Activated CD8-positive, alpha-beta memory T cell treated with anti-CD3 and anti-CD28 coated beads, Interleukin-2, amount 10 ng/mL, durations not matched to agents 7 days and 5 days (primary cell): ENCODE measurements at regions not wholly inside any gene's neighbourhood (a gene's known extent, or its start where the extent isn't known, plus 50 kb on each side); places are given as distances from the start of the nearest gene placed in this dataset.

ENCODE experiments used
- ATAC-seq: fragments of 150-1000 bp; cut with Tn5 transposase; one replicate; pipeline ENCODE4 v1.10.0; 2021; ENCODE audit warnings: moderate library complexity
- CTCF ChIA-PET: fragments of 350-600 bp; sonication (Branson Sonifier 250); formaldehyde crosslinking; loops from one replicate; lab custom pipeline; 2021; ENCODE audit warnings: antibody characterized with exemption; lab: Charles Lee
- DNase-seq: peaks from one replicate; pipeline ENCODE4 v3.0.0-alpha.2; 2020
- H3K27ac Mint-ChIP-seq: one replicate; pipeline ENCODE4 v1.8.0; 2021; ENCODE audit warnings: mild to moderate bottlenecking, mixed read lengths
- H3K27me3 Mint-ChIP-seq: one replicate; pipeline ENCODE4 v1.8.0; 2021; ENCODE audit warnings: mixed read lengths
- H3K36me3 Mint-ChIP-seq: one replicate; pipeline ENCODE4 v1.8.0; 2021; ENCODE audit warnings: mild to moderate bottlenecking, mixed read lengths
- H3K4me1 Mint-ChIP-seq: one replicate; pipeline ENCODE4 v1.8.0; 2021; ENCODE audit warnings: mixed read lengths
- H3K4me3 Mint-ChIP-seq: one replicate; pipeline ENCODE4 v1.8.0; 2021; ENCODE audit warnings: mild to moderate bottlenecking, moderate library complexity, mixed read lengths
- H3K9me3 Mint-ChIP-seq: one replicate; pipeline ENCODE4 v1.8.0; 2022; ENCODE audit warnings: low read depth, mixed read lengths

DNA sequence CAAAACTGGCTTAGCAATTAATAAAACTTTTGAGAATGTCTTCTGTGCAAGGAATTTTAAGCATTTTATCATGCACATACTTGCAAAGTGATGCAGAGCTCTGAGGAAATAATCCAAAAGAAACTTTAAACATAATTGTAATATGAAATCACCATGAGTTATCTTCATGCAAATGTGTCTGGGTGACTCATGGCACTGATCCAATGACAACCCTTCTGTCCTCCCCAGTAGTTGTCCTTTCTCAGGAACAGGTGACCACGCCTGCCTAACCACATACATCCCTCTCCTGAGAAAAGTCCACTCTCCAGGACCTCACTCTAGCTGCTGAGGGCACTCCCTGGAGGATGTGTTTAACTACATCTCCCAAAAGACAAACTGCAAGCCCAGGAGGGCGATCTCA lies 530.6 kb upstream of the IL12A start:
- Mint-ChIP-seq H3K27ac (no peak overlapping the region), H3K4me1 (no peaks in the 10 kb centered on the region), H3K27me3 (no peaks in the 10 kb centered on the region), H3K9me3 (no peaks in the 10 kb centered on the region), H3K36me3 (no peaks in the 10 kb centered on the region), H3K4me3 (no peak overlapping the region)
- no peak for ATAC-seq
- CTCF ChIA-PET: no interaction called here
- no peak for DNase-seq

- no peaks in the 10 kb centered on the region for H3K9me3 Mint-ChIP-seq
- no peak overlapping the region for H3K27ac Mint-ChIP-seq
- H3K36me3 Mint-ChIP-seq: no peaks in the 10 kb centered on the region
- CTCF ChIA-PET: no interaction called here
- ATAC-seq (no peak), DNase-seq (no peak)
- H3K4me3 Mint-ChIP-seq: no peak overlapping the region
- H3K4me1 Mint-ChIP-seq: no peaks in the 10 kb centered on the region
- H3K27me3 Mint-ChIP-seq: no peaks in the 10 kb centered on the region
Measured at GRCh38 chr3:159458982-159459381, 529.7 kb upstream of the IL12A start.

- ATAC-seq: no peak
- Mint-ChIP-seq H3K4me3 (no peak overlapping the region), H3K36me3 (no peaks in the 10 kb centered on the region)
Measured at GRCh38 chr3:159472611-159473010, 516.0 kb upstream of the IL12A start.

DNA sequence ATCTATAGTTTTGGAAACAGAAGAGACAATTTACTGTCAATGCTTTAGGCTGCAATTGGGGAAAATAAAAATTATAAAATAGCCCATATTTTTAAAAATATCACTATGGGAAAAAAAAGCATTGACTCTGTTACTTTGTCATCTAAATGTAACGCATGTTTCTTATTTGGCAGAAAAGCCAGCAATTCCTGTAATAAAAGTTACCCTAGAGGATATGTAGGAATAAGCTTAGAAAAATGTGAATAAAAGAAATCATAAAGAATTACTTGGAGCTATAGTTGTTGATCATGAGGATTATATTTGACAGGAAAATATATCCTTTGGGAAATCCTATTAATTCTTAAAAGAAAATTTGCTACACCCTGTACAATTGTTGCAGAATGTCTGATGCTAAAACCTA lies 515.4 kb upstream of the IL12A start:
- no peaks in the 10 kb centered on the region for H3K4me1 Mint-ChIP-seq
- ATAC-seq (no peak), DNase-seq (no peak)
- CTCF ChIA-PET: no interaction called here
- no peaks in the 10 kb centered on the region for H3K27me3 Mint-ChIP-seq
- H3K36me3 Mint-ChIP-seq: no peaks in the 10 kb centered on the region
- H3K27ac Mint-ChIP-seq: no peak overlapping the region
- H3K9me3 Mint-ChIP-seq: peaks cover 4% of the 10 kb centered on the region
- H3K4me3 Mint-ChIP-seq: no peak overlapping the region

More at GRCh38 chr3:159472611-159473010, 516.0 kb upstream of the IL12A start:
- Mint-ChIP-seq H3K27ac (no peak overlapping the region), H3K27me3 (no peaks in the 10 kb centered on the region), H3K4me1 (no peaks in the 10 kb centered on the region), H3K9me3 (peaks cover 4% of the 10 kb centered on the region)
- no peak for DNase-seq
- CTCF ChIA-PET: no interaction called here

DNA sequence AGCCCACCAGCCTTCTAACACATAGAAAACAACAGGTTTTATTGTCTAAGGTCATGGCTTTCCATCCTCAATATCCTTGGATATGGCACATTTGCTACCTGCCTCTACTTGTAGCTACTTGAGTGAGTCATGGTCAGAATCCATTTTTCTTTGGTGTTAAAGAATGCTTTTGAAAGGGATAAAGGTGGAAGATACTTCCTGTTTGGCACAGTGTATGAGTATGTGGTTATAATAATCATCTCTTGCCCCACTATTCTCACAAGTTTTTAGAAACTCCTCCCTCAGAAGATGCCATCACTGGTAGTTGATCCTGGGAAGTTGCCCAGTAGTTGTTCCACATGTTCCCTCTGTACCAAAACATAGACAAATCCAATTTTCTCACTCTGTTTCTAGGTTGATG lies 508.6 kb upstream of the IL12A start:
- Mint-ChIP-seq H3K4me3 (no peak overlapping the region), H3K27me3 (no peaks in the 10 kb centered on the region), H3K27ac (no peak overlapping the region), H3K4me1 (no peaks in the 10 kb centered on the region), H3K9me3 (no peaks in the 10 kb centered on the region), H3K36me3 (no peaks in the 10 kb centered on the region)
- no peak for ATAC-seq
- CTCF ChIA-PET: no interaction called here
- DNase-seq: no peak

GRCh38 chr3:159482241-159482993 lies 506.2 kb upstream of the IL12A start:
- Mint-ChIP-seq H3K9me3 (no peaks in the 10 kb centered on the region), H3K27me3 (no peaks in the 10 kb centered on the region), H3K4me3 (no peak overlapping the region), H3K4me1 (no peaks in the 10 kb centered on the region), H3K27ac (no peak overlapping the region), H3K36me3 (no peaks in the 10 kb centered on the region)
- CTCF ChIA-PET: no interaction called here
- no peak for DNase-seq
- ATAC-seq: no peak

GRCh38 chr3:159482994-159483367 lies 505.7 kb upstream of the IL12A start:
- Mint-ChIP-seq H3K4me1 (no peaks in the 10 kb centered on the region), H3K36me3 (no peaks in the 10 kb centered on the region), H3K4me3 (no peak overlapping the region), H3K9me3 (no peaks in the 10 kb centered on the region), H3K27me3 (no peaks in the 10 kb centered on the region), H3K27ac (no peak overlapping the region)
- DNase-seq (no peak), ATAC-seq (no peak)
- CTCF ChIA-PET: no interaction called here

GRCh38 chr3:159486580-159486979 lies 502.1 kb upstream of the IL12A start:
- Mint-ChIP-seq H3K4me3 (no peak overlapping the region), H3K36me3 (no peaks in the 10 kb centered on the region), H3K27ac (no peak overlapping the region), H3K4me1 (no peaks in the 10 kb centered on the region), H3K27me3 (no peaks in the 10 kb centered on the region), H3K9me3 (peaks cover 6% of the 10 kb centered on the region)
- DNase-seq: no peak
- CTCF ChIA-PET: no interaction called here
- no peak for ATAC-seq

- H3K4me1 Mint-ChIP-seq: no peaks in the 10 kb centered on the region
- no peak overlapping the region for H3K4me3 Mint-ChIP-seq
- no peaks in the 10 kb centered on the region for H3K27me3 Mint-ChIP-seq
- H3K9me3 Mint-ChIP-seq: peaks cover 6% of the 10 kb centered on the region
- no peaks in the 10 kb centered on the region for H3K36me3 Mint-ChIP-seq
- ATAC-seq (no peak), DNase-seq (no peak)
- H3K27ac Mint-ChIP-seq: no peak overlapping the region
- CTCF ChIA-PET: no interaction called here
Measured at GRCh38 chr3:159487304-159487703, 501.3 kb upstream of the IL12A start.

DNA sequence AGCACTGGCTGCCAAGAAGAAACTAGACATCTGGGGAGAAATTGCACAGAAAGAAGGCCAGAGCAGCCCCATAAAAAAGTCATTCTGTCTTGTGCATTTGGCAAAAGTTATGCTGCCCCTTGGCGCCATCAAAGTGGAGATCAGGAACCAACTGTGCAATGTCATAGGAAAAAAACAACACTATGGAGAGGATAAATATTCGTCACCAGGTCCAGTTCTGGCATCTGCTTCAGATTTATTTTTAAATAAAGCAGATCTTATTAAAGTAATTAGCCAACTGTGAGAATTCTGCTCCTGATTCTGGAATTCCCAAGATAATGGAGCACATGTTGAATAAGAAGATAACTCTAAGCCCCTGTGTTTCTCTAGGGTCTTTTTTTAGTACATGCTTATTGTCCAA lies 500.0 kb upstream of the IL12A start:
- Mint-ChIP-seq H3K27ac (no peak overlapping the region), H3K9me3 (peaks cover 6% of the 10 kb centered on the region), H3K4me1 (no peaks in the 10 kb centered on the region), H3K36me3 (no peaks in the 10 kb centered on the region), H3K4me3 (no peak overlapping the region), H3K27me3 (no peaks in the 10 kb centered on the region)
- CTCF ChIA-PET: no interaction called here
- DNase-seq: no peak
- ATAC-seq: no peak

- DNase-seq (no peak), ATAC-seq (no peak)
- no peaks in the 10 kb centered on the region for H3K36me3 Mint-ChIP-seq
- no peak overlapping the region for H3K4me3 Mint-ChIP-seq
- H3K27ac Mint-ChIP-seq: no peak overlapping the region
- CTCF ChIA-PET: no interaction called here
- no peaks in the 10 kb centered on the region for H3K4me1 Mint-ChIP-seq
- no peaks in the 10 kb centered on the region for H3K27me3 Mint-ChIP-seq
- no peaks in the 10 kb centered on the region for H3K9me3 Mint-ChIP-seq
Measured at GRCh38 chr3:159497361-159497760, 491.3 kb upstream of the IL12A start.

GRCh38 chr3:159499031-159499793 lies 489.4 kb upstream of the IL12A start:
- no peaks in the 10 kb centered on the region for H3K27me3 Mint-ChIP-seq
- H3K4me3 Mint-ChIP-seq: no peak overlapping the region
- CTCF ChIA-PET: no interaction called here
- H3K36me3 Mint-ChIP-seq: no peaks in the 10 kb centered on the region
- no peaks in the 10 kb centered on the region for H3K9me3 Mint-ChIP-seq
- no peak for DNase-seq
- H3K27ac Mint-ChIP-seq: no peak overlapping the region
- H3K4me1 Mint-ChIP-seq: no peaks in the 10 kb centered on the region
- ATAC-seq: no peak

DNA sequence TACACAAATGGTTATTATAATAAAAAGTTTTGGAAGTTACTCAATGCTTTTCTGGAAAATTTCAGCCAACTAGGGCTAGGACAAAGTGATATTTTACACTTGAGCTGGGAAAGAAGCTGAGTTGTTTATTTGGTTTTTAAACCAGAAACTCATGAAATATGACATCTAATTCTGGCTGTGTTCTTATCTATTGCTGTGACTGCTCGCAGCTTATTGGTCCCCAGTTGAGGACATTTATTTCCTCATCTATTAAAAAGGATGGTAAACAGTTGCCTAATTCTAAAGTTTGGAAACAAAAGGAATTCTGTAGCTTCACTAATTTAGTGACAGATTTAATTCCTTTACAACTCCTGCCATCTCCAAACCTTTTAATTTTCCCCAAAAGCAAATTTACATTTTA lies 487.6 kb upstream of the IL12A start:
- DNase-seq: no peak
- CTCF ChIA-PET: no interaction called here
- peaks cover 3% of the 10 kb centered on the region for H3K9me3 Mint-ChIP-seq
- no peak for ATAC-seq
- no peaks in the 10 kb centered on the region for H3K36me3 Mint-ChIP-seq
- H3K27me3 Mint-ChIP-seq: no peaks in the 10 kb centered on the region
- H3K4me3 Mint-ChIP-seq: no peak overlapping the region
- no peaks in the 10 kb centered on the region for H3K4me1 Mint-ChIP-seq
- no peak overlapping the region for H3K27ac Mint-ChIP-seq

DNA sequence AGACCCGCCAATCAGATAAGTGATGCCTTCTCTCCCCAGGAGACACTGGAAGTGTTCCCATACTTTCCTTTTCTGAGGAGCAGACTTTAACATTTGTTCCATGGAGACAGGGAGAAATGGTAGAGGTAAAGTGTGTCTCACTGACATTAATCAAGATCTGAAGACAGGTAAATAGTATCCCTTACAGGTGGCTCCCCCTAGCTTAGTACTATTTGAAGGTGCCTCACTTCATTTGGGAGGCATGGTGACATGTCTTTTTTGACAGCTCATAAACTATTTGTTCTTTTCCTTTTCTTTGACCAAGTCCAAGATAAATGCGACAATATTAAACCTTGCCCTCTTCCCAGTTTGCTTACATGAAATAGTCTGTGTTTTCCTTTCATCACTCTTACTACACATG lies 485.6 kb upstream of the IL12A start:
- peaks cover 3% of the 10 kb centered on the region for H3K9me3 Mint-ChIP-seq
- CTCF ChIA-PET: no interaction called here
- DNase-seq: no peak
- H3K27me3 Mint-ChIP-seq: no peaks in the 10 kb centered on the region
- ATAC-seq: no peak
- no peak overlapping the region for H3K4me3 Mint-ChIP-seq
- no peak overlapping the region for H3K27ac Mint-ChIP-seq
- H3K36me3 Mint-ChIP-seq: no peaks in the 10 kb centered on the region
- H3K4me1 Mint-ChIP-seq: no peaks in the 10 kb centered on the region
